Ovary (tissue), 7 donors: ENCODE measurements at regions not wholly inside any gene's neighbourhood (a gene's known extent, or its start where the extent isn't known, plus 50 kb on each side); places are given as distances from the start of the nearest gene placed in this dataset.

ENCODE experiments used
- DNase-seq, 5 donors: peaks; one replicate each; pipeline ENCODE4 v3.0.0-alpha.2; 2019 to 2020
- H3K27ac ChIP-seq, 2 donors: fragments of 200-600 bp; one replicate each; pipeline versions ENCODE4 v1.5.1 to v1.8.0; 2019 to 2022
- H3K27me3 ChIP-seq: fragments of 200-600 bp; one replicate; pipeline ENCODE4 v1.8.0; 2022
- H3K36me3 ChIP-seq: fragments of 200-600 bp; sonication (generic); one replicate; pipeline ENCODE4 v1.5.1; 2019
- H3K4me1 ChIP-seq: one replicate; pipeline ENCODE4 v1.8.1; 2013; ENCODE audit warnings: mild to moderate bottlenecking, moderate library complexity; ENCODE audit not compliant: insufficient read depth
- H3K4me3 ChIP-seq: fragments of 200-600 bp; sonication (generic); one replicate; pipeline ENCODE4 v1.5.1; 2017
- H3K9me3 ChIP-seq, 2 donors: fragments of 200-600 bp in 1 of 2; sonication (generic) in 1 of 2; one replicate each; pipeline versions ENCODE4 v1.5.1 to v1.8.1; 2013 to 2019; ENCODE audit warnings: mild to moderate bottlenecking in 1 of 2, moderate library complexity in 1 of 2
- EP300 ChIP-seq: sonication (generic); formaldehyde crosslinking; IDR thresholded peaks from one replicate; pipeline ENCODE4 v1.6.1; 2017; ENCODE audit warnings: antibody characterized with exemption
- POLR2A ChIP-seq: fragments of 450-650 bp; IDR thresholded peaks from one replicate; pipeline ENCODE4 v1.6.1; 2017; ENCODE audit warnings: antibody characterized with exemption, mild to moderate bottlenecking, moderate library complexity
- whole genome bisulfite sequencing, 3 donors: extraction: QIAGEN DNeasy Blood & Tissue Kit in 1 of 3; methylation state at CpG; one replicate each; pipeline versions ENCODE4 v1.1.5 to v1.1.7; 2013 to 2017; 5-methylcytosine and 5-hydroxymethylcytosine counted together
- intact Hi-C, 4 donors: fragments of 100-400 bp; cut with DNase I; formaldehyde crosslinking; loops; one replicate each; pipeline versions ENCODE4 v1.11.0 to v1.15.1; 2022 to 2023
- TF ChIP-seq, protein P1 (sequence below), 3 donors: fragments of 450-650 bp in 2 of 3; fragments of 200-600 bp in 1 of 3; IDR thresholded peaks; one replicate each; pipeline versions ENCODE4 v1.5.1 to v1.8.0; 2016 to 2022; ENCODE audit warnings: antibody characterized with exemption in 3 of 3, mild to moderate bottlenecking in 1 of 3
- donor health status: DM: no; HTN: no; CAD: no; lungs with moderate emphysema.
- donor health status: DM: no; HTN: no; CAD: no.
- donor health status: Bipolar disorder and iron deficiency.
- donor health status: DM: no; HTN: no; CAD: no.
- donor health status: DM: yes; HTN: yes; CAD: no.

DNA sequence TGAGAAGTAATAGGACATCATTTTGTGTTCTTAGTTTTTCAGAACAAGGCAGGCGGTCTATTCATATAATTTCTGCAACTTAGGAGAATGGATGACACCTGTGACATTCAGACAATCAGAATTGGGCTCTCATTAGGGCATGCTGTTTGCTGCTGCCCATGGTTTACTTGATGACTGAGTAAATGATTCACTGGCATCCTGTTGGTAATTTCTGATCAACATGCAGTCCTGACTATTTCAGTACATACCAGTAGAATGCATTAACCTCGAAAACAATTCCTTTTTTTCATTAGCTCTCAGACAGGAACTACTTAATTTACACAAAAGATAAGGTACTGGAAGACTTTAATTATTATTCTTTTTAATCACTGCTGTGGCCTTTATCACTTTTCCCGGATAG, 641.6 kb downstream of the NSUN3 start:
- TF ChIP-seq POLR2A, result no peak
- TF ChIP-seq, protein P1, sequence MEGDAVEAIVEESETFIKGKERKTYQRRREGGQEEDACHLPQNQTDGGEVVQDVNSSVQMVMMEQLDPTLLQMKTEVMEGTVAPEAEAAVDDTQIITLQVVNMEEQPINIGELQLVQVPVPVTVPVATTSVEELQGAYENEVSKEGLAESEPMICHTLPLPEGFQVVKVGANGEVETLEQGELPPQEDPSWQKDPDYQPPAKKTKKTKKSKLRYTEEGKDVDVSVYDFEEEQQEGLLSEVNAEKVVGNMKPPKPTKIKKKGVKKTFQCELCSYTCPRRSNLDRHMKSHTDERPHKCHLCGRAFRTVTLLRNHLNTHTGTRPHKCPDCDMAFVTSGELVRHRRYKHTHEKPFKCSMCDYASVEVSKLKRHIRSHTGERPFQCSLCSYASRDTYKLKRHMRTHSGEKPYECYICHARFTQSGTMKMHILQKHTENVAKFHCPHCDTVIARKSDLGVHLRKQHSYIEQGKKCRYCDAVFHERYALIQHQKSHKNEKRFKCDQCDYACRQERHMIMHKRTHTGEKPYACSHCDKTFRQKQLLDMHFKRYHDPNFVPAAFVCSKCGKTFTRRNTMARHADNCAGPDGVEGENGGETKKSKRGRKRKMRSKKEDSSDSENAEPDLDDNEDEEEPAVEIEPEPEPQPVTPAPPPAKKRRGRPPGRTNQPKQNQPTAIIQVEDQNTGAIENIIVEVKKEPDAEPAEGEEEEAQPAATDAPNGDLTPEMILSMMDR (IDR thresholded peaks at IDR 0.05), result no peak
- intact Hi-C loops, result no loop called here
- no peak for DNase-seq
- H3K4me1 ChIP-seq, result no peaks in the 10 kb centered on the region
- WGBS, 3 donors, result 37 to 40% (median 39%) methylated on average over 3 of the region's 3 CpGs
- no peaks in the 10 kb centered on the region for H3K9me3 ChIP-seq
- no peaks in the 10 kb centered on the region for H3K27me3 ChIP-seq
- no peak overlapping the region for H3K4me3 ChIP-seq
- no peak overlapping the region for H3K27ac ChIP-seq
- H3K36me3 ChIP-seq, result no peaks in the 10 kb centered on the region

DNA sequence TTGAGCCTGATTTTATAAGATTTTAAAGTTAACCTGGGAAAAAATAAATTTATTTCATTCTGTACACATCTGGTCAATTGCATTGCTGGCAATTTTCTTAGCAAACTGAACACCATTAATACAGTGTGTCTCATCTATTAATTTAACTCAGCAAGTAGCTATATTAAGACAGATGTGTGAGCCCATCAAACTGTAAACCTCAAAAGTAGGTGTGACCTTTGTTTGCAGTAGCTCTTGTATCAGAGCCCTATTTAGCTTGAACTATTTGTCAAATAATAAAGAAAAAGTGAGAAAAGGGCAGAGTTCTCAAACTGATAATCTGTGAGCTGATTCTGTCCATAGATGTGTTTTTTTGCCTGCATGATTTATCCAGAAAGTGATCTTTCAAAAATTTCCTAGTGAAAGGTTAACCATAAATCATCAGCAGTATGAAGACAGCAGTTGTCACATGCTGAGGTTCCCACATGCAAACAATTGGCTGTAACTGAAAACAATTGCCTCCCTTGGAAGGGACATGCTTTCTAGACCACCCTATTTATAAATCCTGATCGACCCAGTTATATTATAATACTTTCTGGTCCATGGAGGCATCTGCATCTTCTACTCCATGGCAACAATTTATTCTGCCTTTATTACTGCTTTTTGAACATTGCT, 646.5 kb downstream of the NSUN3 start:
- intact Hi-C loops, result no loop called here
- DNase-seq, result no peak

DNA sequence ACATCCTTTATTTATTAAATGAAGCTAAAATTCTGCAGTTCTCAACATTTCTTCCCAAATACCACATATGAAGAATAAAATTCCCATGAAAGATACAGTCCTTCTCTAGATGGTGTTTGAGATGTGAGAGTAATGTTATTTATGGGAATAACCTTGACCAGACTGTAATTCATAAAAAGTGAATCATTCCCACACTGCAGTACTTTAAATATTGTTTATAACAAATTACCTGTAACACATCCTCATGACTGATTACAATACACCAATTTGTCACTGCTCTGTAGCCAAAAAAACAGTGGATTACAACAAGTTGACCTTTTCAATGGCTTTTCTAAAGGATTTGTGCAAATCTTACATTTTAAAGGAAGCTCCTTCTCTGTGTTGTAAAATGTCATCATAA, 651.3 kb downstream of the NSUN3 start:
- H3K9me3 ChIP-seq, result no peaks in the 10 kb centered on the region
- intact Hi-C loops, result no loop called here
- TF ChIP-seq, protein P1 (IDR thresholded peaks at IDR 0.05), result no peak
- TF ChIP-seq EP300 (no peak), POLR2A (no peak)
- H3K4me1 ChIP-seq, result no peaks in the 10 kb centered on the region
- no peaks in the 10 kb centered on the region for H3K36me3 ChIP-seq
- no peak overlapping the region for H3K4me3 ChIP-seq
- no peaks in the 10 kb centered on the region for H3K27me3 ChIP-seq
- DNase-seq, result no peak
- H3K27ac ChIP-seq, result no peak overlapping the region

More for the DNA sequence above, 646.5 kb downstream of the NSUN3 start:
- H3K4me3 ChIP-seq, result no peak overlapping the region
- no peak overlapping the region for H3K27ac ChIP-seq
- no peaks in the 10 kb centered on the region for H3K36me3 ChIP-seq
- H3K9me3 ChIP-seq, result no peaks in the 10 kb centered on the region
- TF ChIP-seq, protein P1 (IDR thresholded peaks at IDR 0.05), result no peak
- TF ChIP-seq POLR2A (no peak), EP300 (no peak)
- H3K27me3 ChIP-seq, result no peaks in the 10 kb centered on the region
- H3K4me1 ChIP-seq, result no peaks in the 10 kb centered on the region
- WGBS, 3 donors, result 62 to 74% (median 64%) methylated on average over 1 of the region's 1 CpG

DNA sequence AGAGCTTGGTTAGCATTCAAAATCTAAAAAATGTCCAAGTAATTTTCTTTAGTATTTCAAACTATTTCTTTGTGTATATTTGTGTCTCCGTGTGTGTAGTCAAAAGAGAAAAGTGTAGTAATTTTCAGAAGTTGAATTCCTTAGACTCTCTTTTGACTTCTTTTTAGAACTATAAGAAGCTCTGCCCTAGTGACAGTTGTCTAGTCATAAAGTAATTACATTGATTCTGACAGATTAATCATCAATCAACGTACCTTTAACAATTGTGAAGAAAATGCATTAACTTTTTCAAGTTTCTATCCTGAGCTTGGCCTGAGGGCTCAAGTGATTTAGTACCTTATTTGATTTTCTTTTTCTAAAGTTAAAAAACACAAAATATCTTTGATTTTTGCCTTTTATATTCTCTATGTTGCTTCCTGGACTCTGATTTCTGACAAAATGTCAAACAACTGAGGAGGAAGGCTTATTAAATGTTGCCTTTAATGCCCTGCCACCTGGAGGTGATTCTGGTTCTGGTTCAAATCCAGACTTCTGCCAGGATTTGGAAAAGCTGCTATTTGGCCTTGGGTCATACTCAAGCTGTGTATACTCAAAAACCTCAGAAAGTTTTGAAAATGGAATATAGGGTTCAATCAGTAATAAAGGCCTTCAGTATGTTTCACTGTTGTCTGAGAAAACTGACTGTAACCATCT, 653.6 kb downstream of the NSUN3 start:
- intact Hi-C loops, result no loop called here

More for the DNA sequence above, 653.6 kb downstream of the NSUN3 start:
- Histone ChIP-seq H3K4me3 (no peak overlapping the region), H3K27me3 (no peaks in the 10 kb centered on the region), H3K36me3 (no peaks in the 10 kb centered on the region), H3K9me3 (no peaks in the 10 kb centered on the region), H3K27ac (no peak overlapping the region), H3K4me1 (no peaks in the 10 kb centered on the region)
- WGBS, 3 donors, result 73 to 82% (median 73%) methylated on average over 2 of the region's 2 CpGs
- no peak for DNase-seq
- TF ChIP-seq, protein P1 (IDR thresholded peaks at IDR 0.05), result no peak
- TF ChIP-seq POLR2A, result no peak
- TF ChIP-seq EP300, result no peak
